HT1080 (cell line): ENCODE measurements at regions not wholly inside any gene's neighbourhood (a gene's known extent, or its start where the extent isn't known, plus 50 kb on each side); places are given as distances from the start of the nearest gene placed in this dataset.

Experiments used
- DNase-seq: peaks from one replicate; pipeline ENCODE4 v3.0.0-alpha.2; 2015; ENCODE audit warnings: low read depth

DNA sequence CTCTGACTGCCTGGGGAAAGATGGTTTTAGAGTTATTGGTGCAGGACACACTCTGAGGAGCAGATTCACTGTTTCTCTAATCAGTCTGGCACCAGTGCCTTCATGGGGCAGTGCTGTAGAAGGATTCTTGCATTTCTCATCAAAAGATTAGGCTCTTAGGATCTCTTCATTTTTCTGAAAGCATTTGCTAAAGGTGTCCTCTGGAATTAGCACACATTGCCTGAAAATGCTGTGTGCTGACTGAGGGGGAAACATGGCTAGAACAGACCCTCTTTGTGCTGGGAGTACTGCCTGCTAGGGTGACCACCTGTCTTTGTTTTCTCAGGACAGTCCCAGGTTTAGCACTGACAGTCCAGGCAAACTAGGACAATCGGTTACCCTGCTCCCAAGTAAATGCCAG lies 301.0 kb downstream of the PTEN start:
- no peak for DNase-seq

DNA sequence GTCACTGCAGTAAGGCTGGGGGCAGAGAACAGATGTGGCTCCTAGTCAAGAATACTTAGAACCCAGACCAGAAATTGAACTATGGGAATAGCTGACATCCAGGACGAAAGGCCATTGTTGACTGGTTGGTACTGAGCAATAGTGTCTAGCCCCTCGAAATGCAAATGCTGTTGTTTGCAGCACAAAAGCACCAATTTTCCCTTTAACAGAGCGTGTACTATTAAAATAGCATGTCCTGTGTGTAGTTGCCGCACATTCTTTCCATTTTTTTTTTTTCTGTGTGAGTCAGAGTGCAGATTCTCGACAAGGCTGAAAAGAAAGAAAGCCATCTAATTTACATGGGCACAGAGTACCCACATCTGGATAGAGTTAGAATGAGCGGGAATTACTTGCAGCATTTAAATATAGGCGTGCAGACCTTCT lies 302.4 kb downstream of the PTEN start:
- DNase-seq, result peak; percentile 63

DNA sequence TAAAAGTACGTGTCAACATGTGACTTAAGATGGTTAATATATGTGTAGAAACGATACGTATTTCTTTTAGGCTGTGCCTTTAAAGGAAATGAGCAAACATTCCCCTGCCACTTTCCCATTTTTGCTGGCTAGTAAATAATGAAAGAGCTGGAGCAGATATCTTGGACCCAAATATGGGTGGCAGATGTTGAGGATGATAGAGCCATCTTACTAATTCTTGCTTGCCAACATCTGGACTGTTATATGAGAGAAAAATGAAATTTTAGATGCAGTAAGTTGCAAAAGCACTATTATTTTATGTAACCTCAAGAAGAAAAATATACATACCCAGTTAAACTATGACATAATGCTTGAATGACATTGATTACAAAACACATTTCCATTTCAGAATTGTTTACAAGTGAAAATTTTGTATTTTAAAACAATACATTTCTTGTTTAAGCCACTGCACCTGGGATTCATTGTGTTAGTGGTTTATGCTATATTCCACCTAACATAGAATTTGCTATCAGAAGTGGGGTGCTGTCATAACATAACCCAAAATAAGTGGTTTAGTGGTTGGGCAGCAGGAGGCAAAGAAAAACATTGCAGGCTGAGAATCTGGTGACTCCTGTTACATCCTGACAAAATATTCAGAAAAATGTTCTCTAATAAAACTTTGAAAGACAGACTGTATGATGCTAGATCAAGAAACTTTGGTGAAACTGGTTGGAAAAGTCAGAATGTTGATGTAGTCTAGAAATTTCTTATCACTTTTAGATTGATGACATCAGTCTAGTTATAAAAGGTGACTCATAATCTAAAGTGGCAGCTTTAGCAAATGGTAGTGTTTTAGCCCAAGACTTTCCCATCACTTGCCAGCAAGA lies 305.0 kb downstream of the PTEN start:
- no peak for DNase-seq

DNA sequence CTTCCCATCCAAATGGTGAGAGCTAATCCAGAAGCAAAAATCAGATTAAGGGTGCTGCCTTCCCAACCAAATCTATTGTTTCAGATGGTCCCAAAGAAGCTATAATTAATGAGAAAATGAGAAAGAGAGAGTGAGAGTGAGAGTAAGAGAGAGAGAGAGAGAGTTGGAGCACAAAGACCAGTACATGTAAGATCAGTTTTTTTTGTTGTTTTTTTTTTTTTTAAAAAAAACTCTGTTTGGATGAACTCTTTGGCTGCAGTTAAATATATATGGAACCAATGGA lies 305.6 kb downstream of the PTEN start:
- no peak for DNase-seq

DNA sequence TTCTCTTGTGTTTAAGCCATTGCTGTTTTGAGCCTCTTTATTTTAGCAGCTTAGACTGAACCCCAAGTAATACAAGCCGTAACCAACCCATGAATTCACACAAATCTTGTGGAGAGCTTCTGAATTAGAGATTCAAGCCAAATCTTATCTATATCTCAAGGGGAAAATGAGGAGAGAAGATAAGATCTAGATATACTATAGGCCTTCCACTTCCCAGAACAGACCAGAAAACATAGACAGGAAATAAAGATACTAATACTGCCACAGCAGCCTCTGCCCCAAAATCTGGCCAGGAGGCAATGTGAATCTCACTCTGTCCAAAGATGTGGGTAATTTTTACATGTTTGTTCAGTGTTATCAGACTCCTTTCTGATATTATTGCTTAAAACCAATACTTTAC lies 307.2 kb downstream of the PTEN start:
- DNase-seq, result no peak

DNA sequence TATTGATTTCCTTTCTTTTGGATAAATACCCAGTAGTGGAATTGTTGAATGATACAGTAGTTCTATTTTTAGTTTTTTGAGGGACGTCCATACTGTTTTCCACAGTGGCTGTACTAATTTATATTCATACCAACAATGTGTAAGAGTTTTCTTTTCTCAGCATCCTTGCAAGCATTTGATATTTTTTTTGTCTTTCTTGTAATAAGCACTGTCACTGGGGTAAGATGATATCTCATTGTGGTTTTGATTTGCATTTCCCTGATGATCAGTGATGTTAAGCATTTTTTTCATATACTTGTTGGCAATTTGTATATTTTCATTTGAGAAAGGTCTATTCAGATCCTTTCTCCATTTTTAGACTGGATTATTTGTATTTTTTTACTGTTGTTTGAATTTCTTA lies 308.7 kb downstream of the PTEN start:
- DNase-seq, result no peak

DNA sequence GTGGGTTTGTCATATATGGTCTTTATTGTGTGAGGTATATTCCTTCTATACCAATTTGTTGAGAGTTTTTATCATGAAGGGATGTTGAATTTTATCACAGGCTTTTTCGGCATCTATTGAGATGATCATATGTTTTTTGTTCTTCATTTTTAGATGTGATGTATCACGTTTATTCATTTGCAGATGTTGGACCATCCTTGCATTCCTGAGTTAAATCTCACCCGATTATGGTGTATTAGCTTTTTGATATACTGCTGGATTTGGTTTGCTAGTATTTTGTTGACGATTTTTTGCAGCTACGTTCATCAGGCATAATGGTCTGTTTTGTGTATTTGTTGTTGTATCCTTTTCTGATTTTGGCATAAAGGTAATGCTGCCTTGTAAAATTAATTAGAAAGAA lies 311.0 kb downstream of the PTEN start:
- no peak for DNase-seq

DNA sequence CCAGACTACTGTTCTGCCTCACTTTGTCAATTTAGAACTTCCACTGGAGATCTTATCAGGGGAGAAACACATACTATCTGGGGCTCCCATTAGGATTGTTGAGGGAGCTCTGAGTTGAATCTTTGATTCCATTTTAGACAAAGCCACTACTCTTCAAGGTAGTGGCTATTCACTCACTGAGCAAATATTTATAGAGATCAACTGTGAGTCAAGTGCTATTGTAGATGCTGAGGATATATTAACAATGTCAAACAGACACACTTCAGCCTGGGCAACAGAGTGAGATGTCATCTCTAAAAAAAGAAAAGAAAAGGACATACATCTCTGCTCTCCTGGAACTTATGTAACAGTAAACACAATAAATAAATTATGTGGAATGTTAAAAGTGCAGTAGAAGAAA lies 315.3 kb downstream of the PTEN start:
- no peak for DNase-seq

DNA sequence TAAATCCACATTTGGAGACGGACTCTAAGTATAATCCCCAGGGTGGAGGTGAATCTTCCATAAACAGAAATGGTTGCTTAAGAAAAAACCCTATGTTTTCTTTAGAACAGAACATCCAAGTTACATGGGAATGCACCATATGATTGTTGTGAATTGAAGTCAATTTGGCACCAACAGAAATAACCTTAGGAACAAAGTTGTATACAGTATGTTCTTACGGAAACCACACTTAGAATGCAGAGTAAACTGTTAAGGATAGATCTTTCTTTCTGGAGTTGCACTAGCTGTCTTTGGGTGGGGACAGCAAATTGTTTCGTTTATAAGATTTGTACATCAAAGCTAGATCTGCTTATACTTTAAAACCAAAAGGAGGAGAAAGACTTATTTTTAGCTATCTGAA lies 316.4 kb downstream of the PTEN start:
- no peak for DNase-seq

DNA sequence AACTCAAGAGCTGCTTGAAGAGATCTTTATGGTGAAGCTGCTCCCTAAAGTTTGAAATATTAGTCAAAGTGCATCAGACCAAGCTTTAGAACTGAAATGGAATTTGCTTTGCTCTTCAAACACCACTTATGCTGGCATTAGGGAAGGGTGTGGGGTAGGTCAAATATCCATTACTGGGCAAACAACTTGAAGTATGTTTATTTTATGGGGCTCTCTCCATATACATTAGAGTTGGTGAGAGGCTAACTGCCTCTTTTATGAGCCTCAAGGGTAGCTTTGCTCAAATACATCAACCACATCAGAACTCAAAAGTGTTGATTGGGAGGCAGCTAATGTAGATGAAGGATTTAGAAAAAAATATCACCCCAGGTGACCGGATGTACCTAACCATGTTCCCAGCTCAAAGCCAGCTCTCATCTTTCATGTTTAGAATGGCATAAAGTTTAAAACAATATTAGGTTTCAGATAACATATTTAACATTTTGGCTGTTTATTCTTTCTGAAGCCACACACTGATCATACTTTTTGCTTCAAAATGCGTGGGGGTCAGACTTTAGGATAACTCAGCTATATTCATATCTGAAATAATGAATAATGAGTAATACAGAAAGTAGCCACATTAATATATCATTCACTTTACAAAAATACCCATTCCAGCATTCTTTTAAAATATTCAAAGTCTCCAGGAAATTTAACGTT lies 318.6 kb downstream of the PTEN start:
- DNase-seq, result no peak

DNA sequence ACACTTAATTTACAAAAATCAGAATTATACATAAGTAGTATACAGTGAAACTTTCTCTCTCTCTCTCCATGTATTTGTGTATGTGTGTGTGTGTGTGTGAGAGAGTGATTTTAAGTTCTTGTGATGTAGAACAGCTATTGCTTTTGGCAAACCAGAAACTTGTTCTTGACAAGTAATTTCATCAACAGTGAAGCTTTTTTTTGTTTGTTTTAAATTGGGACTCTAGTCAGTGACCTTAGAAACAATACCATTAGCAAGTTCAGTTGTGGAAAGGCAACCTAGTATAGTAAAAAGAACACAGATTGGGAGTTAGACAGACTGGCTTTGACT lies 319.1 kb downstream of the PTEN start:
- DNase-seq, result no peak

DNA sequence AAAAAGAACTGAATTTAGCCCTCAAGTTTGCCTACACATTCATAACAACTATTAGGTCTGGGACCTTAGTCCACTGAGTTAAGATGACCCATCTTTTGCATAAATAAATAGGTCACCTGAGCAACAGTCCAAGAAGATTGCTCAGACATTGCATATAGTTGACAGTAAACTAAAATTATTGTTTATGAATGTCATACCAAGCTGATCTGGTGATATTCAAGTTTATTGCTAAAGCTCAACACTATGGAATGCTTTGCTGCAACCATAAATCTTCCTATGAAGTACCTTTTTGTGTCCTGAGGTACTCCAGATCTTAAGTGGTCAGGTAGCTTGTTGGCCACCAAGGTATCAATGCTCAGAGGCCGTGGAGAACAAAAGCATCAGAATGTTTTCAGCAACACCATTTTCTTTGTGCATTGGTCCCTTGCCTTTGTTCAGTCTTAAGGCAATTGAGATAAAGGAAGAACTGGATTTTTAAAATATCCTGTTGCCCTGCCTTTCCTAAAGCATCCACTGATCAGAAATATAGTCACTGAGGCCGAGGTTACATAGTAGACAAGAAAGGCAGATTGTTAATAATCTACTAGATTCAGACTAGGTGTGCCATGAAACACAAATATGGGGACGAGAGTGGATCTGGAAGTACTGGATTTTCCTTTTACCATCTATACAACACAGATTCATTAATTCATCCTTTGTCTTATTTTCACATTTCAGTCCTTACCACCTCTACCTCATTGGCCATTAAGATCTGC lies 321.3 kb downstream of the PTEN start:
- no peak for DNase-seq

DNA sequence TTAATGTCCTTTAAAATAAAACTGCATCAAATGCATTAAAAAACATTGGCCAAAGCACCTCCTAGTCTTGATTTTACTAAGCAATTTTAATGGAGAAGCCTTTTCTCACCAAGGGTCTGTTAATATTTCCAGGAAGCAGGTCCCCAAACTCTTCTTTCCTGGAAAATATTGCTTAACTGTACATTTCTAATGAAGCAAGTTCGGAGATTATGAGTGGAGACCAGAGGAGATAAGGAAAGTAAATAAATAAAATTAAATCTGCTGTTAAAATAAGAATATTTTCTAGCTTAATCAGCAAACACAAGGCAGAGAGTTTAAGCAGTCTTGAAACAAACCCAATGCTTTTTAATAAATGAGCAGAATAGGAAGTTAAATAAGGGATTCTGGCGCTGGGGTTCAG lies 322.4 kb downstream of the PTEN start:
- no peak for DNase-seq

DNA sequence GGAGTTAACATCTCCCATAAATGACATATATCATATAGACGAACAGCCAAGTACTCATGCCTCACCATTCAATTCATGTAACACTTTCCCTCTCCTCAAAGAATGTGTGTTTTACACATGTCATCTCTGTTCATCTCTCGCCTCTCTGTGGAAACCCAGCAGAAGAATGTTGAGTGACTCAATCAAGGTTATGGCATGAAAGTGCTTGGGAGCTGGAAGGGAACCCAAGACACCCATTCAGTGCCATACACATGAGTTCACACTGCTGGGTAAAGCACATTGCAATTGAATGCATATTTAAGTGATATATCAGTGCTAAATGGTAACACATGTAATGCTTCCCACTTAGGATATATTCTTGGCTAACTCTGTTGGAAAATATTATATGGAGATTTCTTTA lies 322.9 kb downstream of the PTEN start:
- peak; percentile 18 for DNase-seq

DNA sequence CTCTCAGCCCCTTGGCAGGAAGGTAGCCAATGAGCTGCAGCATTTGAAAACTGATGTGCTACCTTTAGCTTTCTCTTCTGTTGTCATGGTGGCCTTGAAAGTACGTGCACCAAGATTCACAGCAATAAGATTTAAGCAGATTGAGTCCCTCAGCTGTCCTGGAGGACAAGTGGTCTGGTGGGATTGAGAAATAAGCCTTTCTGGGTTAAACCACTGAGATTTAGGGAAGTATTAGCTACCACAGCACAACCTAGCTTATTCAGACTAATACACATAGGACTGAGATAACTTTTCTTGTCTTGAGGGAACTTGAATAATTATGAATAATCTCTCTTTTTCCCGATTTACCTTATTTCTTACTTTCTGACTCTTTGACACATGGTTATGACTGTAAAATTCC lies 324.0 kb downstream of the PTEN start:
- DNase-seq, result no peak

DNA sequence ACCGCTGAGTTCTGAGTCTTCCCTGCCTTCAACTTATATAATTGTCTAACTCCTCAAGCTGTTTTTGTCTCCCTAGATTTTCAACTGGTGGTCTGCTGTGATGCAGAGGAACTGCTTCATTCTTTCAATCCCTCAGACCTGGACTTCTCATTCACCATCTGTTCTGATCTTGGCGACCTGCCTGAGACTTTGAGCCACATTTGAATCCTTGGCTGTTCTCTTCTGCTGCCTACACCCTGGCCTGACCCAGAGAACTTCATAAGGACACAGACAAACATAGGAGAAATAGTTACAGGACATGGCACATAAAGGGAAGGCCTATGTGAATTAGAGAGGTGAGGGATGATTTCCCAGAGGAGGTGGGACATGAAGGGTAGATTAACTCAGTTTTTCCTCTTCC lies 326.7 kb downstream of the PTEN start:
- no peak for DNase-seq

DNA sequence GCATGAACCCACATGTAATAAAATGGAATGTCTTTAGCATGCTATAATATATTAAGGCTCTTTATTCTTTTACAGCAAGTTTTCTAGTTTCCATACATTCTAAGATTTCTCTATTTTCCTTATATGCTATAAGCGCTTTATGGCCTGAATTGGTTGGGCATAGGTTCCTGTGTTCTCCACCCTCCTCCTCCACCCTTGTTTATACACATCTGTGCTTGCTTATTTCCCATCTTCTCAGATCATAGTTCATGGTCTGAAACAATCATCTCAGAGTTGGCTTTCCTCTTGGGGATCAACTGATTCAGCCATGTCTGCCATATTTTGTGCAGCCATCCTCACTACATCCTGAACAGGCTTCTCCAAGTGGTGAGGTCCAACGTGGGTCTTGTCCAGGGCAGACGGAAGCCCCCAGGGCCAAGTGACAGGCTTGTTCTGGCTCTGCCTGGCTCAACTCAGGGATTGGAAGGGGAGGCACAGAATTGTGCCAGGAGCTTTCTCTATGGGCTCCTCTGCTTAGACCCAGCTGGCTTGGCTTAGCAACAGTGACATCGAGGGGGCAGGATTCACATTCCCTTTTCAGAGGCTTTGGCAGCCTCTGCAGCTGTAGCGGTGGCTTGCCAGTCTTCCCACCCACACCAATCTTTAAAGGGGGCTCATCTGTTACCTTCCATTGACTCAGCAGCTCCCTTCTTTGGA lies 327.3 kb downstream of the PTEN start:
- DNase-seq, result no peak

DNA sequence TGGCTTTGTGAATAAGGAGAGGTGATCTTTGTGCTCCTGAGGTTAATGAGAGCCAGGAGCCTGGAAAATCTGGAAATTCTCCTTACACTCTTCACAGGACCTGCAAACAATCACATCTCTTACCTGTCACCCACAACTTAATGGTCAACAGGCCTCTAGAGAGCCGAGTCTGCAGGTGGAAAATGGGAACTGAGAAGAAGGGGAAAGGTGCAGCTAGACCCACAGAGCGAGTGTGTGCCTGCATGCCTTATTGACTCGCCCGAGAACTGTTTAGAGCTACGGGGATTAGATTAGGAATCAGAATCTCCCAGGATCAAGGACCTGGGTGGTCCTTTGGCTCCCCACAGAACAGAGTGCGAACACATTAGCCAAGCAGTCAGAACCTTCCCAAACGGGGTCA lies 329.6 kb downstream of the PTEN start:
- DNase-seq, result no peak

DNA sequence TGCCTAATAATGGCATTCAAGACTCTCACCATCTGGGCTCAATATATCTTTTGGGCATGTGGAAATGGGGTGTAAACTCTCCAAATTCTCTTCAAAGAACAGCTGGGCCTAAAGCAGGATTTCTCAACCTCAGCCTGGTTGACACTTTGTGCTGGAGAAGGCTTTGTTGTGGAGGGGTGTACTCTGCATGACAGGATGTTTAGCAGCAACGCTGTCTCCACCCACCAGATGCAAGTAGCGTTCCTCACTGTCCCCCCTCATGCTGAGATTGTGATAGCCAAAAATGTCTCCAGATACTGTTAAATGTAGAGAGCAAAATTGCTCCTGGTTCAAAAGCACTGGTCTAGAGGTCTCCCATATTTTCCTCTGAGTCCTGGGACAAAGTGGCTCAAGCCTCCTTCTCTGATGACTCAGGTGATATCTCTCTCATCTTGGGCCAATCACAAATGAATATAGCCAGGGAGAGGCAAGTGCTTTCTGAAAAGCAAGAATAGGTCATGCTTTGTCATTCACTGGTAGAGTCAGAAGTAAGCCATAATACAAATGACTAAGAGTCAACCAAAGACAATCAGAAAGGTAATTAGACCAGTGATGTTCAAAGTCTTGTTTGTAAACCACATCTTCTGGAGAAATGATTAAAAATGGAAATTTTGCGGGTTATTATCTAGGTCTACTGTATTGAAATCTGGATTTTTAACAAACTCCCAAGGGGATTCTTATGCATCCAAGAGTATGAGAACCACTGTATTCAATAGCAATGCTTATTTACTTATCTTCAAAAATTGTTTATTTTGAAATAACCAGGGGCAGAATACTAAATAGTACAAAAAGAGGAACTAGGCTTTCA lies 330.8 kb downstream of the PTEN start:
- peak; percentile 60 for DNase-seq

DNA sequence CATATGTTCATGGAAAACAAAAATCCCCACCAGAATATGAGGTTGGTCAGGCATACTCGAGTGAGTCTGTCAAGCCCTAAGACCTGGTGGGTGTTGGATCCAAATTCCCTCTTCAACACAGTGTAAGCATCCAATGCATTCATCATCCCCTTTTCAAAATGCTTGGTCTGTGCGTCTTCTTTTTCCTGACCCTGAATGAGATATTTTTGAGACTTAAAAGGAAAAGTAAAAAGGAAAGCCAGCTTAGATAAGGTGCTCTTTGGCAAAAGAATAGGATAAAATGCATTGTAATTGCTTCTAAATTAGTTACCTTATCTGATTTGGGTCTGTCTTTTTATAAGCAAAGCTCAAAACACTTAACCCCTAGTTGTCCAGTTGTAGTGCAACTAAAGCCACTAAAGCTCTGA lies 331.5 kb downstream of the PTEN start:
- no peak for DNase-seq

DNA sequence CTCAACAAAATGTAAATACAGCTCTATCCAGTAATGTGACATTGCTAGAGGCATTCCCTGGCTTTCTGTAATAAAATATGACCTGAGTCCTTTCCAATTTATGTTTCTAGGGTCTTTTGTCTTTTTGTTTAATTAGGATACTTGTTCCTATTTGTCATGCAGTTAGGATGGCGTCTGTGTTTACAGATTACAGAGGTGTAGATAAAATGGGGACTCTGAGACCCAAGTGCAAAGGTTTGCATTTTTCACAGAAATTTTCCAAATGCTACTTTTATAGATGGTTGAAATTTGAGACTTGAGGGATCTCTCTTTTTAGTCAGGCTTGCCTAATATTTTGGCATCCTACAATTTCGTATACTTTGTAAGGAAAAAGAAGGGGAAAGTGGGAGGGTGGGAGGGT lies 332.4 kb downstream of the PTEN start:
- no peak for DNase-seq
